H1 (cell line): ENCODE measurements at regions not wholly inside any gene's neighbourhood (a gene's known extent, or its start where the extent isn't known, plus 50 kb on each side); places are given as distances from the start of the nearest gene placed in this dataset.

Experiments
- CTCF ChIA-PET: fragments of 300-600 bp; sonication (Branson Sonifier 250); formaldehyde crosslinking; loops from one replicate; lab custom pipeline; 2021; ENCODE audit not compliant: partially characterized antibody; lab: Charles Lee
- POLR2A ChIA-PET: fragments of 300-600 bp; sonication (Branson Sonifier 250); formaldehyde crosslinking; loops from one replicate; lab custom pipeline; 2021; ENCODE audit warnings: inconsistent platforms; ENCODE audit not compliant: partially characterized antibody; lab: Charles Lee
- DNase-seq, 2 experiments: peaks; one replicate each; pipeline versions ENCODE4 v3.0.0 to v3.0.0-alpha.2; 2010 to 2022; ENCODE audit warnings: low spot score in 2 of 2, low read depth in 1 of 2, mixed read lengths in 1 of 2
- FAIRE-seq: peaks from 2 replicates; lab custom pipeline; 2011; peaks lifted over from hg19 to GRCh38; lab: Jason Lieb, UNC
- H2AFZ ChIP-seq: 2 replicates; pipeline ENCODE4 v1.8.1; 2012; ENCODE audit warnings: low read length, inconsistent platforms
- H2AK5ac ChIP-seq: 2 replicates; pipeline ENCODE4 v1.6.1; 2013; ENCODE audit warnings: low read depth, low read length
- H2BK120ac ChIP-seq: replicated peaks from 2 replicates; pipeline ENCODE3; 2013; ENCODE audit warnings: low read depth, low read length, inconsistent platforms
- H2BK12ac ChIP-seq: 2 replicates; pipeline ENCODE4 v1.6.1; 2013; ENCODE audit warnings: low read depth, low read length
- H2BK15ac ChIP-seq: 2 replicates; pipeline ENCODE4 v1.6.1; 2013; ENCODE audit warnings: low read length
- H2BK20ac ChIP-seq: 2 replicates; pipeline ENCODE4 v1.6.1; 2013; ENCODE audit warnings: low read length
- H2BK5ac ChIP-seq: 2 replicates; pipeline ENCODE4 v1.6.1; 2013; ENCODE audit warnings: low read depth, low read length
- H3K14ac ChIP-seq: 2 replicates; pipeline ENCODE4 v1.6.1; 2013; ENCODE audit warnings: inconsistent platforms; ENCODE audit not compliant: insufficient read length
- H3K18ac ChIP-seq: 2 replicates; pipeline ENCODE4 v1.6.1; 2013; ENCODE audit warnings: low read length; ENCODE audit errors: extremely low read depth
- H3K23ac ChIP-seq: 2 replicates; pipeline ENCODE4 v1.6.1; 2013; ENCODE audit warnings: inconsistent platforms; ENCODE audit not compliant: insufficient read length
- H3K23me2 ChIP-seq: 2 replicates; pipeline ENCODE4 v1.6.1; 2013; ENCODE audit warnings: low read depth, low read length
- H3K27ac ChIP-seq: 2 replicates; pipeline ENCODE4 v1.6.1; 2011; ENCODE audit warnings: low read depth, low read length, inconsistent platforms
- H3K27me3 ChIP-seq, 4 experiments: replicated peaks in 1 of 4; 1 replicate in 1 of 4; 2 replicates in 3 of 4; pipeline versions ENCODE4 v1.6.1 to v1.8.1; 2011 to 2013; ENCODE audit warnings: low read length in 3 of 4, mild to moderate bottlenecking in 3 of 4, inconsistent platforms in 2 of 4, mixed read lengths in 2 of 4, moderate library complexity in 1 of 4; ENCODE audit not compliant: control insufficient read depth in 3 of 4, insufficient read depth in 3 of 4; ENCODE audit errors: extremely low read depth in 1 of 4
- H3K36me3 ChIP-seq, 4 experiments: 2 replicates each; pipeline versions ENCODE4 v1.6.1 to v1.8.1; 2011 to 2013; ENCODE audit warnings: mild to moderate bottlenecking in 4 of 4, low read length in 3 of 4, moderate library complexity in 2 of 4, control low read depth in 1 of 4, inconsistent platforms in 1 of 4; ENCODE audit not compliant: insufficient read depth in 4 of 4, control insufficient read depth in 2 of 4
- H3K4ac ChIP-seq: replicated peaks from 2 replicates; pipeline ENCODE3; 2013; ENCODE audit warnings: low read length, low read depth, mixed read lengths, inconsistent platforms; ENCODE audit not compliant: insufficient read length
- H3K4me1 ChIP-seq, 4 experiments: replicated peaks in 1 of 4; 1 replicate in 1 of 4; 2 replicates in 3 of 4; pipeline versions ENCODE4 v1.6.1 to v1.8.1; 2011 to 2013; ENCODE audit warnings: low read length in 3 of 4, inconsistent platforms in 2 of 4, mixed read lengths in 1 of 4; ENCODE audit not compliant: insufficient read depth in 4 of 4, control insufficient read depth in 3 of 4
- H3K4me2 ChIP-seq, 2 experiments: 2 replicates each; pipeline versions ENCODE4 v1.6.1 to v1.8.1; 2011 to 2013; ENCODE audit warnings: low read depth in 2 of 2, low read length in 2 of 2, control low read depth in 1 of 2, inconsistent platforms in 1 of 2, mild to moderate bottlenecking in 1 of 2; ENCODE audit not compliant: insufficient read depth in 1 of 2
- H3K4me3 ChIP-seq, 4 experiments: fragments of 200-600, 300-600 bp in 1 of 4; sonication (generic), shearing (Covaris generic), sonication (Bioruptor Twin) in 1 of 4; 2 replicates each; pipeline versions ENCODE4 v1.5.1 to v1.8.1; 2011 to 2016; ENCODE audit warnings: low read length in 4 of 4, low read depth in 3 of 4, control low read depth in 2 of 4, inconsistent platforms in 2 of 4, mild to moderate bottlenecking in 2 of 4, mixed read lengths in 1 of 4, moderate library complexity in 1 of 4; ENCODE audit not compliant: insufficient read depth in 2 of 4; ENCODE audit errors: extremely low read depth in 1 of 4
- H3K56ac ChIP-seq: replicated peaks from 2 replicates; pipeline ENCODE3; 2013; ENCODE audit warnings: low read depth, mild to moderate bottlenecking, mixed read lengths, low read length, inconsistent platforms; ENCODE audit not compliant: insufficient read length
- H3K79me1 ChIP-seq: 2 replicates; pipeline ENCODE4 v1.6.1; 2013; ENCODE audit warnings: low read depth, low read length, control low read depth
- H3K79me2 ChIP-seq, 2 experiments: 2 replicates each; pipeline versions ENCODE4 v1.6.1 to v1.8.1; 2012 to 2013; ENCODE audit warnings: low read length in 2 of 2, mild to moderate bottlenecking in 2 of 2, inconsistent platforms in 1 of 2; ENCODE audit not compliant: insufficient read depth in 2 of 2, control insufficient read depth in 1 of 2
- H3K9ac ChIP-seq, 4 experiments: replicated peaks in 1 of 4; 1 replicate in 1 of 4; 2 replicates in 3 of 4; pipeline versions ENCODE4 v1.6.1 to v1.8.1; 2011 to 2013; ENCODE audit warnings: low read depth in 3 of 4, low read length in 3 of 4, control low read depth in 2 of 4, mild to moderate bottlenecking in 2 of 4, moderate library complexity in 2 of 4, inconsistent platforms in 1 of 4; ENCODE audit errors: extremely low read depth in 1 of 4
- H3K9me3 ChIP-seq, 2 experiments: 2 replicates each; pipeline versions ENCODE4 v1.6.1 to v1.8.1; 2012 to 2013; ENCODE audit warnings: mild to moderate bottlenecking in 2 of 2, moderate library complexity in 2 of 2, control low read depth in 1 of 2, inconsistent platforms in 1 of 2, low read depth in 1 of 2, low read length in 1 of 2, mixed read lengths in 1 of 2; ENCODE audit not compliant: insufficient read depth in 2 of 2
- H4K20me1 ChIP-seq, 2 experiments: replicated peaks in 1 of 2; 2 replicates each; pipeline versions ENCODE3 to v1.8.1; 2011 to 2013; ENCODE audit warnings: inconsistent platforms in 2 of 2, low read length in 2 of 2, mild to moderate bottlenecking in 1 of 2; ENCODE audit not compliant: insufficient read depth in 2 of 2, control insufficient read depth in 1 of 2
- H4K5ac ChIP-seq: 2 replicates; pipeline ENCODE4 v1.6.1; 2013; ENCODE audit warnings: low read length, low read depth, mixed read lengths, inconsistent platforms; ENCODE audit not compliant: insufficient read length
- H4K8ac ChIP-seq: 2 replicates; pipeline ENCODE4 v1.8.0; 2013; ENCODE audit warnings: mild to moderate bottlenecking, moderate library complexity, low read length, inconsistent platforms; ENCODE audit not compliant: insufficient read depth; ENCODE audit errors: extremely low read depth
- H4K91ac ChIP-seq: replicated peaks from 2 replicates; pipeline ENCODE3; 2013; ENCODE audit warnings: low read length, mixed read lengths, inconsistent platforms; ENCODE audit not compliant: insufficient read length
- BCL11A ChIP-seq, 2 experiments: IDR thresholded peaks; one replicate each; pipeline ENCODE4 v1.6.1; 2011; ENCODE audit warnings: low read depth in 2 of 2, low read length in 2 of 2, mild to moderate bottlenecking in 2 of 2
- CHD2 ChIP-seq: IDR thresholded peaks from 2 replicates; pipeline ENCODE4 v1.6.1; 2012; ENCODE audit warnings: low read length, improper control_type of control experiment
- HDAC2 ChIP-seq, 2 experiments: fragments of 300-600 bp in 1 of 2; sonication (generic) in 1 of 2; IDR thresholded peaks; 2 replicates each; pipeline ENCODE4 v1.6.1; 2011 to 2012; ENCODE audit warnings: low read depth in 2 of 2, low read length in 2 of 2, mild to moderate bottlenecking in 2 of 2, moderate library complexity in 2 of 2, borderline replicate concordance in 1 of 2, inconsistent platforms in 1 of 2
- KDM5A ChIP-seq: fragments of 200-600 bp; IDR thresholded peaks from 2 replicates; pipeline ENCODE4 v1.7.1; 2012; ENCODE audit warnings: mild to moderate bottlenecking, low read length, inconsistent platforms, mixed read lengths
- NANOG ChIP-seq: IDR thresholded peaks from 2 replicates; pipeline ENCODE4 v1.6.1; 2011; ENCODE audit warnings: low read length, low read depth, mild to moderate bottlenecking, inconsistent platforms; ENCODE audit not compliant: insufficient read depth, poor library complexity, severe bottlenecking
- POLR2A ChIP-seq, 2 experiments: IDR thresholded peaks; 1 replicate in 1 of 2; 2 replicates in 1 of 2; pipeline ENCODE4 v1.6.1; 2011; ENCODE audit warnings: low read depth in 2 of 2, low read length in 2 of 2, mild to moderate bottlenecking in 2 of 2; ENCODE audit errors: control extremely low read depth in 1 of 2
- POLR2AphosphoS5 ChIP-seq: IDR thresholded peaks from 2 replicates; pipeline ENCODE4 v1.6.1; 2011; ENCODE audit warnings: low read depth, low read length
- RNF2 ChIP-seq: fragments of 200-900, 300-1000 bp; sonication (generic); IDR thresholded peaks from 2 replicates; pipeline ENCODE4 v1.7.1; 2016; ENCODE audit warnings: borderline replicate concordance, low read depth, mild to moderate bottlenecking, antibody characterized with exemption, low read length; ENCODE audit not compliant: poor library complexity, severe bottlenecking; ENCODE audit errors: missing control alignments
- SP1 ChIP-seq: IDR thresholded peaks from 2 replicates; pipeline ENCODE4 v1.6.1; 2011; ENCODE audit warnings: low read depth, low read length
- SP2 ChIP-seq: IDR thresholded peaks from 2 replicates; pipeline ENCODE4 v1.6.1; 2012; ENCODE audit warnings: mild to moderate bottlenecking, low read length, inconsistent platforms
- WGBS, 2 experiments: shearing (Covaris generic) in 1 of 2; methylation state at CpG; one replicate each; pipeline versions ENCODE4 v1.1.6 to v1.1.7; 2013 to 2015; ENCODE audit warnings: low lambda C conversion rate in 2 of 2, mixed read lengths in 2 of 2, inconsistent platforms in 1 of 2, low coverage in 1 of 2, missing lambda C conversion rate in 1 of 2; ENCODE audit not compliant: insufficient replicate concordance in 2 of 2, insufficient coverage in 1 of 2, insufficient read length in 1 of 2; ENCODE audit errors: extremely low coverage in 1 of 2, missing lambda C conversion rate in 1 of 2; 5-methylcytosine and 5-hydroxymethylcytosine counted together
- TF ChIP-seq, protein P1 (sequence below), 3 experiments: IDR thresholded peaks; 1 replicate in 2 of 3; 2 replicates in 1 of 3; pipeline versions ENCODE4 v1.5.1 to v1.6.1; 2011; ENCODE audit warnings: low read length in 3 of 3, mild to moderate bottlenecking in 3 of 3, inconsistent platforms in 2 of 3, low read depth in 1 of 3, moderate library complexity in 1 of 3; ENCODE audit not compliant: insufficient read depth in 1 of 3; ENCODE audit errors: control extremely low read depth in 1 of 3
- TF ChIP-seq, protein P2 (sequence below): IDR thresholded peaks from 2 replicates; pipeline ENCODE4 v1.6.1; 2012; ENCODE audit warnings: inconsistent platforms

DNA sequence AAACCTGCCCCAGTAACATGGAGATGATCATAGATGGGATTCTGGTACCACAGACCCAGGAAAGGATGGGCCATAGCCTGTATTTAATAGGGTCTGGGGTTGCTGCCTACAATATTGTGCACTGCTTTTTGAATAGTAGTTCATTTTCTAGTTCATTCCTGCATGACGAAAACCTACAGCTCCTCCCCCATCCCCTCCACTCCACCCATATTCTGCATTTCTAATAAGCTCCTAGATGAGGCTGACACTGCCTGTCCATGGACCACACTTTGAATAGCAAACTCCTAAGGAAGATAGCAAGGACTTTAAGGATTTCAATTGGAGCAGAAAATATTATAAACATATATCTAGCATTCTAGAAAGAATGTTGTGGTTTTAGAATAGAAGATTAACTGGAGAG lies 75.5 kb downstream of the ISOC1 start:
- no peaks in the 10 kb centered on the region for H3K27me3 ChIP-seq
- ChIA-PET CTCF (interaction anchor here (1.6 kb wide), 1 partner anchor 263 kb away, joined by 3 read pairs; no protein-coding TSS in a partner anchor), POLR2A (interaction anchor here (1.4 kb wide), 1 partner anchor 291 kb away, joined by 4 read pairs; no protein-coding TSS in a partner anchor)
- no peak overlapping the region for H2BK5ac ChIP-seq
- H3K23ac ChIP-seq, result no peak overlapping the region
- no peak overlapping the region for H3K4me3 ChIP-seq
- H3K79me1 ChIP-seq, result no peaks in the 10 kb centered on the region
- WGBS, 2 experiments, result 89% methylated on average over 1 of the region's 1 CpG; no CpG with 5 or more reads in 1 of the 2 experiments
- H3K79me2 ChIP-seq, result no peaks in the 10 kb centered on the region
- no peak overlapping the region for H2BK120ac ChIP-seq
- no peak overlapping the region for H2AK5ac ChIP-seq
- no peaks in the 10 kb centered on the region for H4K20me1 ChIP-seq
- H3K4me1 ChIP-seq, result no peaks in the 10 kb centered on the region; a peak in 1 of 7 replicates
- no peak for FAIRE-seq
- no peak overlapping the region for H2AFZ ChIP-seq
- no peaks in the 10 kb centered on the region for H3K36me3 ChIP-seq
- H3K23me2 ChIP-seq, result no peaks in the 10 kb centered on the region
- no peak overlapping the region for H2BK15ac ChIP-seq
- no peak overlapping the region for H3K4me2 ChIP-seq
- H4K8ac ChIP-seq, result no peak overlapping the region
- no peak overlapping the region for H3K56ac ChIP-seq
- no peak for DNase-seq
- no peak overlapping the region for H2BK20ac ChIP-seq
- H4K91ac ChIP-seq, result no peak overlapping the region
- H3K9me3 ChIP-seq, result no peaks in the 10 kb centered on the region
- H4K5ac ChIP-seq, result no peak overlapping the region
- no peak overlapping the region for H3K4ac ChIP-seq
- no peak overlapping the region for H2BK12ac ChIP-seq
- H3K18ac ChIP-seq, result no peak overlapping the region
- H3K14ac ChIP-seq, result no peak overlapping the region
- H3K9ac ChIP-seq, result no peak overlapping the region
- no peak overlapping the region for H3K27ac ChIP-seq
- TF ChIP-seq POLR2AphosphoS5, result no peak
- TF ChIP-seq, protein P1, sequence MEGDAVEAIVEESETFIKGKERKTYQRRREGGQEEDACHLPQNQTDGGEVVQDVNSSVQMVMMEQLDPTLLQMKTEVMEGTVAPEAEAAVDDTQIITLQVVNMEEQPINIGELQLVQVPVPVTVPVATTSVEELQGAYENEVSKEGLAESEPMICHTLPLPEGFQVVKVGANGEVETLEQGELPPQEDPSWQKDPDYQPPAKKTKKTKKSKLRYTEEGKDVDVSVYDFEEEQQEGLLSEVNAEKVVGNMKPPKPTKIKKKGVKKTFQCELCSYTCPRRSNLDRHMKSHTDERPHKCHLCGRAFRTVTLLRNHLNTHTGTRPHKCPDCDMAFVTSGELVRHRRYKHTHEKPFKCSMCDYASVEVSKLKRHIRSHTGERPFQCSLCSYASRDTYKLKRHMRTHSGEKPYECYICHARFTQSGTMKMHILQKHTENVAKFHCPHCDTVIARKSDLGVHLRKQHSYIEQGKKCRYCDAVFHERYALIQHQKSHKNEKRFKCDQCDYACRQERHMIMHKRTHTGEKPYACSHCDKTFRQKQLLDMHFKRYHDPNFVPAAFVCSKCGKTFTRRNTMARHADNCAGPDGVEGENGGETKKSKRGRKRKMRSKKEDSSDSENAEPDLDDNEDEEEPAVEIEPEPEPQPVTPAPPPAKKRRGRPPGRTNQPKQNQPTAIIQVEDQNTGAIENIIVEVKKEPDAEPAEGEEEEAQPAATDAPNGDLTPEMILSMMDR (IDR thresholded peaks at IDR 0.05; ENCODE audit: control extremely low read depth in 1 of 3, insufficient read depth in 1 of 3, low read depth in 1 of 3, low read length in 3 of 3), result no peak
- no peak for TF ChIP-seq NANOG
- TF ChIP-seq BCL11A (IDR thresholded peaks at IDR 0.05; ENCODE audit: low read depth in 2 of 2, low read length in 2 of 2), result no peak
- TF ChIP-seq KDM5A, result no peak
- no peak for TF ChIP-seq SP1
- TF ChIP-seq POLR2A (IDR thresholded peaks at IDR 0.05; ENCODE audit: control extremely low read depth in 1 of 2, low read depth in 2 of 2, low read length in 2 of 2), result no peak
- TF ChIP-seq, protein P2, sequence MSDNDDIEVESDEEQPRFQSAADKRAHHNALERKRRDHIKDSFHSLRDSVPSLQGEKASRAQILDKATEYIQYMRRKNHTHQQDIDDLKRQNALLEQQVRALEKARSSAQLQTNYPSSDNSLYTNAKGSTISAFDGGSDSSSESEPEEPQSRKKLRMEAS, result no peak
- TF ChIP-seq HDAC2 (IDR thresholded peaks at IDR 0.05; ENCODE audit: borderline replicate concordance in 1 of 2, low read depth in 2 of 2, low read length in 2 of 2), result no peak
- TF ChIP-seq SP2, result no peak
- no peak for TF ChIP-seq RNF2
- TF ChIP-seq CHD2, result no peak
